ENCODE measurements at regions not wholly inside any gene's neighbourhood (a gene's known extent, or its start where the extent isn't known, plus 50 kb on each side); places are given as distances from the start of the nearest gene placed in this dataset.
"Not testable (repeated sequence)": the region's sequence is repeated elsewhere in the genome, so short reads cannot be mapped to it uniquely, and the experiment has no call there.

DNA sequence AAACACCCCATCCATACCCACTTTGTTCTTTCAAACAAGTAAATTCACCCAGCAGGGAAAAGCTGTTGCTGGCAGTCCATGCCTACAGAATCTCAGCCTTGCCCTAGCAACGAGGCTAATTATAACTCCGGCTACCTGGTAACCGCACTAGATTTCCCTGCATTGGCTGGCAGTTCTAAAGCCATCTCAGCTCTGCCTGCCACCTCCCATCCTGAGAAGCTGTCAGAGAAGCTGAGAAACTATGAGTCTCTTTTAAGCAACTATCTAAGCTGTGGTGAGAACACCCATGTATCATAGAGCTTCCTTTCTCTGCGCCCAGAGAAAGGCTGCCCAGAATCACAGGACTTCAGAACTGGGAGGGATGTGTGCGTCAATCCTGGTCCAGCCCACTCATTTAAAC is 126.5 kb upstream of the NBPF9 start:
- DNase-seq (ENCODE audit: low read depth in 2 of 2), result not testable (repeated sequence)

DNA sequence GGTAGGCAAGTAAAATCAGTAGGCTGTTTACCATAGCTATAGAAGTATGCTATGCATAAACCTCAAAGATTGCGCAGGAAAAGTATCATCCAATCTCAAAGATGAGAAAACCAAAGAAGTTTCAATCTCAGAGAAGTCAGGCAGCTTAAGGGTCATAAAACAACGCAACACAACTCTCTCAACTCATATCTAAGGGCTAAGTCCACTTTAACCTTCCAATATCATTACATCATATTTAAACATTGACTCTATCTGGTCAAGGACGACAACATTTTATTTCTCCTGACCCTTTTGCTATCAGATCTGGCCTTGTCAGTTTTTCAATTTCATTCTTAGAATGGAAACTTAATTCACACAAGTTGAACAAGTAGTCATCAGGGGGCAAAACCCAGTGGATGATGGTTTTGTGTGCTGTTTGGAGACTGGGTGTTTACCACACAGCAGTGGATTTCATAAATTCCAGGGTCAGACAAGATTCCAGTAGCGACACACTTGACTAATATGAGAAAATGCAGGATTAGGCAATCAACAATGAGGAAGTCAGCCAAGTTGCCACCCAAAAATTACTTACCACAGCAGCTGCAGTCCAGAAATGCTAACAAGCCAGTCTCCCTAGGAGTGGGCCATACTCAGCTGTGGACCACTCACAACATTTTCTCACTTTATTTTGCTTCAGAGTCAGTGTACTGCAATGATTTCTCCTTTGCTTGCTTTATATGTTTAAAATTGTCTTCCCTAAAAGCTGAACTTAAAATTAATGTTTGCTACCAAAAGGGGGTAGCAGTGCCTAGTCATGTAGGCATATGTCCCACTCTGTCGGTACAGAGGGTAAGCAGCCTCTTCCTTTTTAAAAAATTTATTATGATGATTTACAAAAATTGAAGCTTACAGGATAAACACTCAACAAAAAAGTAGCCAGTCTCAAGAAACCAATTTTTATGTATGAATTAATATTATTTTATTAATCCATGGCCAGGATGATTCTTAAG is 131.9 kb upstream of the NBPF9 start:
- DNase-seq (ENCODE audit: low read depth in 2 of 2), result not testable (repeated sequence)

DNA sequence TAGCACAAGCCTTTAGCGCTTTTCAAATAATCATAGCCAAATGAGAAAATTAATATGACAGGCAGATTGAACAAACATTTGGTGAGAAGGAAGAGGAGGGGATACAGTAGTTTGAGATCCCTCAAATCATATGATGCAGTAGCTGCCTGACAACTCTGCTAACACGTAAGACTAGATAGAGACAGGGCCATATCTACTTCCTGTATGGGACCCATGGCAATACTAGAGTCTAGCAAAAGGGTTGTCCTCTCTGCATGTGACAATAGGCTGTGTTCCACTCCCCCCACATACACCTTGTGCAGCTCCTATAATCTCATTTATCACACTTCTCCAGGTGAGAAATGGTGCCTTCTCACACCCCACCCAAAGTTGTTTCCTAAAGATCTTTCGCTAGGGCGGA is 134.2 kb upstream of the NBPF9 start:
- DNase-seq (ENCODE audit: low read depth in 2 of 2), result not testable (repeated sequence)

DNA sequence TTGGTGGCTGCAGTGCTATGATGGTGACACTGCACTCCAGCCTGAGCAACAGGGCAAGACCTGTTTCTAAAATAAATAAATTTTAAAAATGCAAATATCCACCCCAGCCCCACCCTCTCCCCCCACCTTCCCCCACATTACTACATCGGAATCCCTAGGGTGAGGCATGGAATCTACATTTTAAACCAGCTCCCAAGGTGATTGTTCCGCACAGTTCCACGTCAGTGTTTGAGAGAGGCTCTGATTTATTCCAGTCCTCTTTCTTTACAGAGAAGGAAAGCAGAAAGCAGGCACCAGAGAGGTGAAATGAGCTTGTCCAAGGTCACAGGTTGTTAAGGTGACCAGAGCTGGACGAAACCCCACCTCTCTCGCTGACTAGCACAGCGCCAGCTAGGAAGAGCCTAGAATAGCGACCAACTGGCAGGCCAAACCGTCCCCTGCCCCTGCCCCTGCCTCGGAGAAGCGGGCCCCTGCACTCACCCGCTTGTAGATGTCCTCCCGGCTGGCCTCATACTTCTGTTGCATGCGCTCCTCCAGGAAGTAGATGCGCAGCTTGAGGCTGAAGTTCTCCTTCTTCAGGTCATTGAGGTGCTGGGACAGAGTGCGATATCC is 136.7 kb upstream of the NBPF9 start:
- DNase-seq (ENCODE audit: low read depth in 2 of 2), result not testable (repeated sequence)

DNA sequence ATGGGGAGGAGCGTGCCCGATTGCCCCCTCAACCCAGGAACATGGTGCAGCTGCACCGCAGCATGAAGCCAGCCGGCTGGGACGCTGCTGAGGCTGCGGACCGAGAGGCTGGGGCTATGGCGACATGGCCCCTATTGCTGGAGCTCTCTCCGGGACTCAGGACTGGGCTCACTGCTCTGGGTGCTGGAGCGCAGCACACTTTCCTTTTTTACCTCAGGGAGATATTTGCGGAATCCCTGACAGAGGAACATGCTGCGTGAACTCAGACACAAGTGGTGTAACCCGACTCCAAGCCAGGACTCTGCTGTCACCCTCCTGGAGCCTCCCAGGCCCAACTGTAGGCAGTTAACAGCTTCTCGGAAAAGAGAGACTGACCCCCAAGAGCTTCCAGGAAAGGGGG is 137.2 kb upstream of the NBPF9 start:
- not testable (repeated sequence) for DNase-seq (ENCODE audit: low read depth in 2 of 2)

DNA sequence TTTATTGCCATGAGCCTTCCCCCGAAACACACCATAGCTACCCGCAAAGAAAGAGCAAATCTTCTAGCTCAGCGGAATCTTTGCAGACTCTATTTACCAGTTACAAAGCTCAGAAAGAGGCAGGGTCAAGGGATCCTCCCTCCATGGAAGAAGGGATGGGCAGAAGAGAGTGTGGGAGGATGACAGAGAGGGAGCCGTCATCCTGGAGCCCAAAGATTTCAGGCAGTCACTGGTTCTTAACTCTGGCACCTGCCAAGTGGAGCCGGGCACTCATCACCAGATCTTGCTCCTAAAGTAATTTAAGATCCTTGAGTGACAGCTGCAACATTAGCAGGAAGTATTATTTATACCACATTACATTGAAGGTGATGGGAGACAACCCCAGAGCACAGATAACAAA is 137.9 kb upstream of the NBPF9 start:
- DNase-seq (ENCODE audit: low read depth in 2 of 2), result not testable (repeated sequence)

DNA sequence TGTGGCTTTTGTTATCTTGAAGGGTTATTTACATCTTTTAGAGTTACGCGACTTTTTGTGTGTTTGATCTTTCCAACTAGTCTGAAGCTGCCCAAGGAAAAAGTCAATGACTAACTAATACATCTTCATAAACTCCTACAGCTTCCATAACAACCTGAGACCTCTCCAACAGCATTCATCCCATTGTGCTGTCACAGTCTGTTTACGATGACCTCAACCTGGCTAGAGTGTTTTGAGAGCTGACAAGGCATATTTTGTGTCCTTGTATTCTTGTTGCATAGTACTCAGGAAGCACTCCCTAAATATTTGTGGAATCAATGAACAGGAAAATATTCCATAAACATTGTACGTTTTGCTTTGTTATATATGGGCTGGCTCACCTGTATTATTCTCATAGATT is 140.2 kb upstream of the NBPF9 start:
- not testable (repeated sequence) for DNase-seq (ENCODE audit: low read depth in 2 of 2)

DNA sequence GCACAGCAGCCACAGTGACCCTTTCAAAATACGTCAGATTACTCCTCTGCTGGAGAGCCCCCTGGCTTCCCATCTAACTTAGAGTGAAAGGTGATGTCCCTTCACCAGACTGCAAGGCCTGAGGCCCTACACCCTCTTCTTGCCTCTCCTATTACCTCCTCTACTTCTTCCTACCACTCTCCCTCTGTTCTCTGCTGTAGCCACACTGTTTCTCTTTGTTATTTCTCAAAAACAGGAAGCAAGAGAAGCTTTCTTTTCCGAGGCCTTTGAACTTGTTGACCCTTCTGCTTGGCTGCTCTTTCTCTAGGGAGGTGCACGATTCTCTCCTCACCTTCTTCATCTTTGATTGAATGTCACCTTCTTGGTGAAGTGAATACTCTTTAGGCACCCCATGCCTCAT is 141.3 kb upstream of the NBPF9 start:
- DNase-seq (ENCODE audit: low read depth in 2 of 2), result not testable (repeated sequence)

DNA sequence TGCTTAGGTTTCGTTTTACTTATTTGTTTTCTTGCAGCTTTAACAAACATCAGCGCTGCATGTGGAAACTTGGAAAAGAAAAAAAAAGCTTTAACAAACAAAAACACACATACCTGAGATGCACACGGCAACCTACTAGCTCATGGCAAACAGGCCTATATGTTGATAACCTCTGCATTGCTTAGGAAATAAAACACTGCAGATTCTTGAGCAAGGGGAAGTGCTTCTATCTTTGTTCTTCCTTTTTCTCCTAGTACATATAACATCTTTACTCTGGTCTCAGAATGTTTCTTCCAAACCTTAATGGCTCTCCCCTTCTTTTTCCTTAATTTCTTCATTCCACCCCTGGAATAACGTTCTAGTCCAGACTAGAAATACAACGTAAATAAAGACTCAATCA is 142.9 kb upstream of the NBPF9 start:
- not testable (repeated sequence) for DNase-seq (ENCODE audit: low read depth in 2 of 2)

DNA sequence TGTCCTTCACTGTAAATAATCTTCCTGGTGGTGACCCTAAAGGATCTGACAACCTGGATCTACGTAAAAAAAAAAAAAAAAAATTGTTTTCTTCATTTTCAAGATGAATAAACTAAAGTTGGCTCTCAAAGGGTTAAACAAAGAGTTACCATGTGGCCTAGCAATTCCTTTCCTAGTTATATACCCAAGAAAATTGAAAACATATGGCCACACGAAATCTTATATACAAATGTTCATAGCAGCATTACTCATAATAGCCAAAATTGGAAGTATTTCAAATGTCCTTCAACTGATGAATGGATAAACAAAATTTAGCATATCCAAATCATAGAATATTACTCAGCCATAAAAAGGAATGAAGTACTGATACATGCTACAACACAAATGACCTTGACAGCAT is 145.3 kb upstream of the NBPF9 start:
- DNase-seq (ENCODE audit: low read depth in 2 of 2), result not testable (repeated sequence)

DNA sequence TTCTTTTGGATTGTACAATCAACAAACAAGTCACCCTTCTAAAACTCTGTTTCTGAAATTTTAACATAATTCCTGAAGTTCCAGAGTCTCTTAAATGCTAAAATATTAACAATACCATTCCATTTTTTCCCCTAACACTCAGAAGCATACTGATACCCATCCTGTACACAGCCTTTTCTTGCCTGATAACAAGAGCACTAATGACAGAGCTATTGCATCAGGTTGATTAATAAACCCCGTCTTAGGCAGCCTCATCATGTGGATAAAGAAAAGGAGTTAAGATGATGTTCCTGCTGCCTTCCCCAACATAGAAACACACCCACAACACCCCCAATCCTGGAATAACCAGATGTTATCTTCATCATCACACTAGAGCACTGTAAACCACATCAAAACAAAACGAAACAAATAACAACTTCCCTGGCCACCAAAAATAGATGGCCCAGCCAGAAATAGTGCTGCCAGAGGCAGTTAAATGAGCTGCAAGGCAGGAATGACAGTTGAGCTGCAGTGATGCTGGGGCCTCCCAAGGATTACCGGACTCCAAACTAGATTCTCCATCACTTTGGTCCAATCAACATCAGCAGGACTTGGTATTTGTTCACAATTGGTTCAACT is 146.6 kb upstream of the NBPF9 start:
- DNase-seq (ENCODE audit: low read depth in 2 of 2), result not testable (repeated sequence)

DNA sequence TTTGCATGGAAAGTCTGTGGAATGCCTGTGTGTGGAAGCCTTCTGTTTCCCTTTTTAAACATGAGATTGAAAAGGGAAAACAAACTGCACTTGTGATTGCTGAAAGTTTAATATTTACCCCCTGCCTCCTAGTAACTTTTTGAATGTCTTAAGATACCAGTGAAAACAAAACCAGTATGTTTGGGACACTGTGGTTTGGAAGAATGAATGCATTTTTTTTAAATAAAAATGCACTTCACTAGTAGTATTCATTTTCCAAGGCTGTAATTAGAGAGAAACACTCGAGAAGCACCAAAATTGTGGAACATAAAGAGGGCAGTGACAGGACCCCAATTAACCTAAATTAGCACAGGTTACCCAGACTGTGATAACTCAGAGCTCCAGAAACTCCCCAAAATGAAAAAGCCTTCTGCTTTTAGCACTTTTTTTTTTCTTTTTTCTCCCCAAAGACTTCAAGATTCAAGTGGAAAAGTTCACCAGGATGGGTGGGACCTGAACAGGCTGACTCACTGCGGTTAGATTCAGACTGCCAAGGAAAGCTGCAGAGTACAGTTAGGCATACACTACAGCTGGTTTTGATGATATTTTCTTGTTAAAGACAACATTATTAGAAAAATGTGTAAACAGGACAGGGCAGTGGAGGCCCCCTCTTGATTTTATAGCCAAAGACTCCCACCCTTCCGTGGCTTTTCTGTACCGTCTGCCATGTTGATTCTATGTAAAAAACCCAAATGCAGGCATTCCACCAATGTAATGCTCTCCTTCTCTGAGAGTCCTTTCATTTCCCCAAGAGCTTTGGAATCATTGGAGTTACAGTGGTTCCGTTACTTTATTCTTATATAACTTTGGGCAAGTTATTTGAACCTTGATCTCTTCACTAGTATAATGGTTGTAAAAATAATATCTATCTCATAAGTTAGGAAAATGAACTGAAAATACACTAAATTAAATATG is 151.8 kb upstream of the NBPF9 start:
- DNase-seq (ENCODE audit: low read depth in 2 of 2), result not testable (repeated sequence)

DNA sequence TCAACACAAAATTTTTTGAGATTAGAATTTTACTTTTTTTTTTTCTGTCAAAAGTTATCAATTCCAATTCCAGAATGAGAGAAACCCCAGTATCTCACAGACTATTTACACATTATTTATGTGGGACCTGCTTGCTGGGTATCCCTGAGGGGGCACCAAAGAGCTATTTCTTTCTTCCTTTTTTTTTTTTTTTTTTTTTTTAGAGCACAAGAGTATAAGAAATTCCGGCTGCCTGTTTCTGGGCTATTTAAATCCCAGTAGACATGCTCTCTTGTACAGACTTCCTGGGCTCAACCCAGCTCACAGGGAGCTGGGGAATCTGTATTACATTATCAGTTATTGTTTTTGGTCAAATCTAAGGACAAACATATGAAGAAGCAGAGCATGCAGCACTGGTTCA is 156.9 kb upstream of the NBPF9 start:
- DNase-seq (ENCODE audit: low read depth in 2 of 2), result not testable (repeated sequence)

DNA sequence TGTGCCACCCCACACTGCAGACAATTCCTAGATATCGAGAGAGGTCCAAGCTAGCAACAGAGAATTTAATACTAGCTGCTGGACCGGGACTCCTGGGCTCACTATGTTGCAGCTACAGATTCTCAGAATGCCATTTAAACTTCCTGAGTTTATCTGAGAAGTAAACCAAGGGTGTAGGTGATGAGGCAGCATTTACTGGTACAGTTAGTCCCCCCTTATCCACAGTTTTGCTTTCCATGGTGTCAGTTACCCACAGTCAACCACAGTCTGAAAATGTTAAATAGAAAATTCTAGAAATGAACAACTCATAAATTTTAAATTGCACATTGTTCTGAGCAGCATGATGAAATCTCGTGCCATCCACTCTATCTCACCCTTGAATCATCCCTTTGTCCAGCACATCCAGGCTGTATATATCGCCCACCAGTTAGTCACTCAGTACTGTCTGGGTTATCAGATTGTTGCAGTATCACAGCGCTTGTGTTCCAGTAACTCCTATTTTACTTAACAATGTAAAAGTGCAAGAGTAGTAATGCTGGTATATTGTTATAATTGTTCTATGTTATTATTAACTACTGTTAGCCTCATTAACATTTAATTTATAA is 157.5 kb upstream of the NBPF9 start:
- DNase-seq (ENCODE audit: low read depth in 2 of 2), result not testable (repeated sequence)

DNA sequence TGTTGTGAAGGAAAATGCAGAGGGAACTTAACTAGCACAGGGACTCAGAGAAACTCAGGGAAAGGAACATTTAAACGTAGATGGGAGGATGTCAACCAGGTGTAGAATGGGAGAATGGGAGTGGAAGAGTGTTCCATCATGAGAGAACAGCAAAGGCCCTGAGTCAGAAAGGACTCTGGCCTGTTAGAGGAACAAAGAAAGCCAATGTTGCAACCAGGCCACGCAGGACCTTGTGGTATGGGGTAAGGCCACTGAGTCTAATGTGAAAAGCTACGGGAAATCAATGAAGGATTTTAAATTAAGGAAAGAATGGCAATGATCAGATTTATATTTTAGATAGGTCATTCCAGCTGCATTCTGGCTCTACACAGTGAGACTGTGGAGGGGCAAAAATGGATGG is 163.9 kb upstream of the NBPF9 start:
- not testable (repeated sequence) for DNase-seq (ENCODE audit: low read depth in 2 of 2)

DNA sequence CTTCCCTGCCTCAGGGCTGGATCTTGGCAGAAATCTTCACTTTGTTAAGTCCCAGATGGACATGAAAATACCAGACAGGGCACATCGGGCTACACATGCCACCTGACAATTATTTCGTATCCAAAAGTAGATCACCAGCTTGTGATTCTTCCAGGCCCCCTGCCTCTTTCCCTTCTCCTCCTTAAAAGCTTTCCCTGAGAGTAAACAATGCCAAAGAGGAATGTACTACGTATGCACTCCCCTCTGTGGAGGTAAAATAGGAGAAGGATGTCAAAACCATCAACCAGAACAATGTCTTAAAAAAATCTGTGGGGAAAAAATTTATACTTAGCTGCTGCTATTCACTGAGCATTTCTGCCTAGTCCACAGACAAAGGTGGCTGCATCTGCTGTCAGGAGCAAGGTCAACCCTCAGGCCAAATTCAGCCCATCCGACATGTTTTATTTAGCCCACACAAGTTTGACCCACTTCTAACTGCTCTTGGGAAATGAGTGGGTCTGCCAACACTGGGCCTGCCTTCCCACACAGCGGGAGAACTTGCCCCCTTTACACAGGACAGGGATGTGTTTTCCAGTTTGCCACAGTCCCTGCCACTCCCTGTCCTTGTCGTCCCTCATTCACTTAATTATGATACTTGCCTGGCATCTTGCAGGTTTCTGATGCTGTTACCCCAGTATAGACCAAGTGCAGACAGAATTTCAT is 165.8 kb upstream of the NBPF9 start:
- DNase-seq (ENCODE audit: low read depth in 2 of 2), result not testable (repeated sequence)

DNA sequence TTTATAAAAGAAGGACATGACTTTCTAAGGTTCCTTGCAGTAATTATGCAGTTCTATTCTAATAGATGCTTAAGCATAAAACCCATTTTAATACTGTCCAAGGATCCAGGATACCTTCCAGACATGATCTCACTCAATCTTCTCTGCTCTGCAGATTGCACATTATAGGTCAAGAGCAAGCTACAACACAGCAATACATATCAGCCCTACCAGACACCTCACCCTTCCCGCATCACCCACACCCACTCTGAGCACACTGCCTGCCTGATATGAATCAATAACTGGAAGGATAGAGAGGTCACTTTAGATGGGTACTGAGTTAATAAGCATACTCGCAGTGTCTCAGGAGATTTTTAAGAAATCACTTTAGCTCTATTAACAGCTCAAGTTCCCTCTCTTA is 166.5 kb upstream of the NBPF9 start:
- DNase-seq (ENCODE audit: low read depth in 2 of 2), result not testable (repeated sequence)

DNA sequence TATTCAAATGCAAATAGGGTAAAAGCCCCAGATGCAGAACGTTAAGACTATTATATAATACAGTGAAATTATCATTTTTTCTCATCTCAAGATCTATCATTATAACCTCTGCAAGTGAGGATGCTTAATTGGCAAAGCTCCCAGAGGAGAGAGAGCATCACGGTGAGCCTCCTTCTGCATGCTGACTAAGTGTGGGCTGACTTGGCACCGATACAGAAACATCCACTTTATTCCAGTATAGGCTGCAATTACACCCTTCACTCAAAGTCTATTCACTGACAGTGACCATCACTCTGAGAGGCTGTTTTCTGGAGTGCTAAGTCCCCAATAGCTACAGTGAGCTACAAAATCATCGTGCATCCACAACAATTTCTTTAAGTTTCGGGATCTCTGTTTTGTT is 171.1 kb upstream of the NBPF9 start:
- not testable (repeated sequence) for DNase-seq (ENCODE audit: low read depth in 2 of 2)

DNA sequence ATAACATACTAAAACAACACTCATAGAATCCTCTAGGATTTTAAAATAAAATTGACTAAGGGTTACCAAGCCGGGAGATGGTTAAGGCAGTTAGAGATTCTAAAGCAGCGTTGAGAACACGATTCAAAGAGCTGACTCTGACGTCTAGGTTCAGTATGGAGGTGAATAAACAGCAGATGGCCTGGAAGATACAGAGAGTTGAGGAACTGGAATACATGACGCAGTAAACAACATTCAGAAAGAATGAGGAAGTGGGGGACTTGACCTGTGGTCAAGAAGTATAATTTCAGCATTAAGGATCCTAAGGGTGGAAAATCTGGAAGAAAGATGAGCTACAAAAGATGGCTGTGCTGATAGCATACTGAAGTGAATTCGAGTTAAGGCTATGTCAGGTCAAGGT is 172.5 kb upstream of the NBPF9 start:
- not testable (repeated sequence) for DNase-seq (ENCODE audit: low read depth in 2 of 2)

DNA sequence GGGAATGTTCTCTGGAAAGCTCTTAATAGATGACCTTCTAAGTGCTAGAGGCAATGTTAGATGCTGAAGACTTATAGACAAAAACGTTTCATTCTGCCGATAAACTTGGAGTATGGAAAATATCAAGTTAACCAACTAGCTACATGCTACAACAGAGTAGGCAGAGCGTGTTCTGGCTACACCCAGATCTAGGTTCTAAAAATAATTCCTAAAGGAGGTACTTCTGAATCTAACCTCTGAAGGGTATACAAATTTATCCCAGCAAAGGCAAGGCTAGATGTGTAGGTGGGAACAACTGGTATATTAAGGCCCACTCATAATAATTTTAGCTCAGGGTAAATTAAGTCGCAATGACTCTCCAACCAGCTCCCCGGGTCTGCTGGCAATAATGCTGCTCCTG is 173.1 kb upstream of the NBPF9 start:
- not testable (repeated sequence) for DNase-seq (ENCODE audit: low read depth in 2 of 2)
